ENCODE measurements at regions not wholly inside any gene's neighbourhood (a gene's known extent, or its start where the extent isn't known, plus 50 kb on each side); places are given as distances from the start of the nearest gene placed in this dataset.

GRCh38 chr13:62060570-62060969 lies 644.9 kb upstream of the PCDH20 start:
- no peak for DNase-seq (ENCODE audit: low read depth, low spot score)

- DNase-seq (ENCODE audit: low read depth, low spot score): no peak
These were observed 641.6 kb upstream of the PCDH20 start for GRCh38 chr13:62057286-62057685.

GRCh38 chr13:62049992-62050391 lies 634.3 kb upstream of the PCDH20 start:
- no peak for DNase-seq (ENCODE audit: low read depth, low spot score)

GRCh38 chr13:62046512-62046911 lies 630.9 kb upstream of the PCDH20 start:
- DNase-seq (ENCODE audit: low read depth, low spot score): no peak

GRCh38 chr13:62043600-62043999 lies 628.0 kb upstream of the PCDH20 start:
- no peak for DNase-seq (ENCODE audit: low read depth, low spot score)

GRCh38 chr13:62040806-62041205 lies 625.2 kb upstream of the PCDH20 start:
- DNase-seq (ENCODE audit: low read depth, low spot score): no peak

GRCh38 chr13:62040078-62040477 lies 624.4 kb upstream of the PCDH20 start:
- no peak for DNase-seq (ENCODE audit: low read depth, low spot score)

GRCh38 chr13:62038214-62038613 lies 622.6 kb upstream of the PCDH20 start:
- no peak for DNase-seq (ENCODE audit: low read depth, low spot score)

GRCh38 chr13:62035981-62036380 lies 620.3 kb upstream of the PCDH20 start:
- no peak for DNase-seq (ENCODE audit: low read depth, low spot score)

GRCh38 chr13:62033934-62034333 lies 618.3 kb upstream of the PCDH20 start:
- DNase-seq (ENCODE audit: low read depth, low spot score): no peak

GRCh38 chr13:62022369-62022768 lies 606.7 kb upstream of the PCDH20 start:
- DNase-seq (ENCODE audit: low read depth, low spot score): no peak

GRCh38 chr13:62019858-62020257 lies 604.2 kb upstream of the PCDH20 start:
- DNase-seq (ENCODE audit: low read depth, low spot score): no peak

- no peak for DNase-seq (ENCODE audit: low read depth, low spot score)
These were observed 598.6 kb upstream of the PCDH20 start for GRCh38 chr13:62014299-62014698.

- DNase-seq (ENCODE audit: low read depth, low spot score): no peak
These were observed 587.8 kb upstream of the PCDH20 start for GRCh38 chr13:62003452-62003851.

GRCh38 chr13:61994174-61994573 lies 578.5 kb upstream of the PCDH20 start:
- DNase-seq (ENCODE audit: low read depth, low spot score): no peak

- DNase-seq (ENCODE audit: low read depth, low spot score): no peak
These were observed 574.3 kb upstream of the PCDH20 start for GRCh38 chr13:61989978-61990377.

GRCh38 chr13:61988810-61989209 lies 573.2 kb upstream of the PCDH20 start:
- DNase-seq (ENCODE audit: low read depth, low spot score): no peak

- DNase-seq (ENCODE audit: low read depth, low spot score): no peak
These were observed 559.4 kb upstream of the PCDH20 start for GRCh38 chr13:61975001-61975400.

GRCh38 chr13:61965756-61966155 lies 550.1 kb upstream of the PCDH20 start:
- DNase-seq (ENCODE audit: low read depth, low spot score): no peak

GRCh38 chr13:61960981-61961380 lies 545.3 kb upstream of the PCDH20 start:
- no peak for DNase-seq (ENCODE audit: low read depth, low spot score)

GRCh38 chr13:61954092-61954491 lies 538.4 kb upstream of the PCDH20 start:
- no peak for DNase-seq (ENCODE audit: low read depth, low spot score)

- DNase-seq (ENCODE audit: low read depth, low spot score): no peak
These were observed 535.2 kb upstream of the PCDH20 start for GRCh38 chr13:61950828-61951227.

GRCh38 chr13:61944329-61944929 lies 528.8 kb upstream of the PCDH20 start:
- DNase-seq (ENCODE audit: low read depth, low spot score): no peak

GRCh38 chr13:61935710-61936109 lies 520.1 kb upstream of the PCDH20 start:
- no peak for DNase-seq (ENCODE audit: low read depth, low spot score)

All from brain pericyte (primary cell).